H1 (cell line): ENCODE measurements at regions not wholly inside any gene's neighbourhood (a gene's known extent, or its start where the extent isn't known, plus 50 kb on each side); places are given as distances from the start of the nearest gene placed in this dataset.

Experiments
- E2F6 ChIP-seq: IDR thresholded peaks from 2 replicates; pipeline ENCODE4 v1.6.1; 2012; ENCODE audit warnings: inconsistent platforms
- PHF8 ChIP-seq: fragments of 200-600 bp; sonication (generic); conservative IDR thresholded peaks from 2 replicates; pipeline ENCODE4 v1.7.1; 2012; ENCODE audit warnings: low read depth, mild to moderate bottlenecking, inconsistent platforms, low read length, moderate library complexity
- POLR2AphosphoS5 ChIP-seq: IDR thresholded peaks from 2 replicates; pipeline ENCODE4 v1.6.1; 2011; ENCODE audit warnings: low read depth, low read length
- RAD21 ChIP-seq, 2 experiments: IDR thresholded peaks in 1 of 2; conservative IDR thresholded peaks in 1 of 2; 2 replicates each; pipeline ENCODE4 v1.6.1; 2011; ENCODE audit warnings: low read depth in 2 of 2, low read length in 2 of 2, improper control_type of control experiment in 1 of 2, inconsistent platforms in 1 of 2, mild to moderate bottlenecking in 1 of 2, moderate library complexity in 1 of 2
- RXRA ChIP-seq: IDR thresholded peaks from 2 replicates; pipeline ENCODE4 v1.6.1; 2011; ENCODE audit warnings: low read depth, mild to moderate bottlenecking, low read length, moderate library complexity; ENCODE audit not compliant: insufficient read depth
- SP2 ChIP-seq: IDR thresholded peaks from 2 replicates; pipeline ENCODE4 v1.6.1; 2012; ENCODE audit warnings: mild to moderate bottlenecking, low read length, inconsistent platforms
- TBP ChIP-seq: IDR thresholded peaks from 2 replicates; pipeline ENCODE4 v1.6.1; 2011; ENCODE audit warnings: low read depth, low read length, improper control_type of control experiment

- TF ChIP-seq E2F6: no peak
- TF ChIP-seq SP2: no peak
- TF ChIP-seq PHF8: no peak
- no peak for TF ChIP-seq POLR2AphosphoS5
- TF ChIP-seq RXRA: no peak
- no peak for TF ChIP-seq RAD21 (IDR thresholded peaks at IDR 0.05 in 1 of 2, conservative IDR thresholded peaks at IDR 0.05 in 1 of 2; ENCODE audit: low read depth in 2 of 2, low read length in 2 of 2)
- no peak for TF ChIP-seq TBP
These were observed 173.5 kb upstream of the ZNF608 start (continued) for GRCh38 chr5:124919747-124920525.
